T-helper 17 cell (primary cell): ENCODE measurements at regions not wholly inside any gene's neighbourhood (a gene's known extent, or its start where the extent isn't known, plus 50 kb on each side); places are given as distances from the start of the nearest gene placed in this dataset.

Experiments
- ATAC-seq: fragments of 150-1000 bp; cut with Tn5 transposase; 2 replicates; pipeline ENCODE4 v1.10.0; 2021; ENCODE audit warnings: mild to moderate bottlenecking, moderate library complexity
- DNase-seq, 3 donors: peaks; one replicate each; pipeline versions ENCODE4 v3.0.0 to v3.0.0-alpha.2; 2020 to 2021
- H3K9me3 ChIP-seq: one replicate; pipeline ENCODE4 v1.7.0; 2013; ENCODE audit warnings: low read length, mild to moderate bottlenecking; ENCODE audit not compliant: control insufficient read depth, poor library complexity, severe bottlenecking
- H3K27ac Mint-ChIP-seq: one replicate; pipeline ENCODE4 v1.8.0; 2022; ENCODE audit warnings: mild to moderate bottlenecking, moderate library complexity, mixed read lengths
- H3K27me3 Mint-ChIP-seq: one replicate; pipeline ENCODE4 v1.8.0; 2022; ENCODE audit warnings: mixed read lengths
- H3K36me3 Mint-ChIP-seq: one replicate; pipeline ENCODE4 v1.8.0; 2022; ENCODE audit warnings: low read depth, mixed read lengths
- H3K4me1 Mint-ChIP-seq: one replicate; pipeline ENCODE4 v1.8.0; 2022; ENCODE audit warnings: mild to moderate bottlenecking, mixed read lengths
- H3K4me3 Mint-ChIP-seq: one replicate; pipeline ENCODE4 v1.8.0; 2022; ENCODE audit warnings: mild to moderate bottlenecking, moderate library complexity, mixed read lengths

GRCh38 chr1:37391211-37392011 lies 83.0 kb upstream of the ZC3H12A start:
- H3K36me3 Mint-ChIP-seq: peaks cover 2% of the 10 kb centered on the region
- H3K27ac Mint-ChIP-seq: no peak overlapping the region
- H3K27me3 Mint-ChIP-seq: peaks cover 78% of the 10 kb centered on the region
- H3K4me1 Mint-ChIP-seq: no peaks in the 10 kb centered on the region
- DNase-seq (no peak), ATAC-seq (no peak)
- H3K4me3 Mint-ChIP-seq: no peak overlapping the region
- no peaks in the 10 kb centered on the region for H3K9me3 ChIP-seq

DNA sequence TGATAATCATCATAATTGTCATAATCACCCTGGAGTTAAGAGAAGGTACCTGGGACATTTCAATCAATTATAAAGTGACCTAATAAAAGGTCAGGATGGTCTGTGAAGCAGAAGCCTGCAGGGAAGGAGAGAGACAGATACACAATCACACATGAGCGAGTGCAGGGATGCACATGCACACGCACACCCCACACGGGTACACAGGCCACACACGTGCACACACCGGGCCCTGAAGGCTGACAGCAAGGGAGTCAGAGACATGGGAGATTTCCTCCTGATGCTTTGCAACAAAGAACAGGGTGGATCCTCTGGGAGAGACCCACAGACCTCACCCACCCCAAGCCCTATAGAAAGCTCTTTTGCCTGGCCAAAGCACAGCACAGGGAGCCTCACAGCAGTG lies 82.3 kb upstream of the ZC3H12A start:
- Mint-ChIP-seq H3K4me1 (no peaks in the 10 kb centered on the region), H3K4me3 (no peak overlapping the region), H3K27ac (no peak overlapping the region), H3K36me3 (peaks cover 2% of the 10 kb centered on the region), H3K27me3 (peaks cover 79% of the 10 kb centered on the region)
- no peaks in the 10 kb centered on the region for H3K9me3 ChIP-seq
- no peak for ATAC-seq
- no peak for DNase-seq

DNA sequence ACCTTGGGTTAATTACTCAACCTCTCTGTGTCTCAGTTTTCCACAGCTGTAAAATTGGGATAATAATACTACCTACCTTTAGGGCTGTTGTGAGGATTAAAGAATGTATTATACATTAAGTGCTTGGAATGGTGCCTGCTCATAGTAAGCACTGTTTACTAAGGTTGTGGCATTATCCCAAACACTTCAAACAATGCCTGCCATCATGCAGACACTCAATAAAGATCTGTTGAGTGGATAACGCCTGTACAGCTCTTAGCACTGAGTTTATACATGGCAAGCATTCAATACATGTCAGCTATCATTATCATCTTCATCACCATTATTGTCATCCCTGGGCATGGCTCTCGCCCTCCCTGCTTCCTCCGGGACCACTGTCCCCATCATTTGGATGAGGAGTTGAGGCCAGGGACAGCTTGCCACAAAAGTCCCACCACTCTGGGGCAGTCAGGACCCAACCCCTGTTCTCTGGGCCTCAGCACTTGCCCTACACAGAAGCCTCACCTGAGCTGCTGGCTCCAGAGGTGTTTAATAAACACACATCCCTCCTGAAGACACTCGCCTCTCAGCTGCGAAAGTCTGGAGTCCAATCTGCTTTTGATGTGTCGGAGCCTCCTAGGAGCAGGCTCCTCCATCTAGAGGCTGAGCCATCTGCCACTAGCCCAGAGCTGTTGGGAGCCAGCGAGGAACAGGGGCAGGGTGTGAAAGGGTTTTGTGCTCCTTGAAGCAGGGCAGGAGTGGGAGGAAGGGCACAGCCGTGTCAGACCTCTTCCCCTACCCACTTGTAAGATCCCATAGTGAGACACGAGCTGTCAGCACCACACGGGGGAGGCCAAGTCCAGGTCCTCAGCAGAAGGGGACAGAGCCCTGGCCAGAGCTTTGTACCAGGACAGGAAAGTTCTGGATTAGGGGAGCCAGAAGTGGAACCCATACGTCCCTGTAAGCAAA lies 80.9 kb upstream of the ZC3H12A start:
- H3K9me3 ChIP-seq: no peaks in the 10 kb centered on the region
- DNase-seq (no peak), ATAC-seq (no peak)
- Mint-ChIP-seq H3K27me3 (peaks cover 78% of the 10 kb centered on the region), H3K4me1 (no peaks in the 10 kb centered on the region), H3K4me3 (no peak overlapping the region), H3K36me3 (peaks cover 2% of the 10 kb centered on the region), H3K27ac (no peak overlapping the region)

- Mint-ChIP-seq H3K27me3 (peaks cover 73% of the 10 kb centered on the region), H3K36me3 (peaks cover 2% of the 10 kb centered on the region), H3K4me3 (no peak overlapping the region), H3K27ac (no peak overlapping the region), H3K4me1 (no peaks in the 10 kb centered on the region)
- DNase-seq (no peak), ATAC-seq (no peak)
- no peaks in the 10 kb centered on the region for H3K9me3 ChIP-seq
Observed at GRCh38 chr1:37394574-37395464, 79.6 kb upstream of the ZC3H12A start.

GRCh38 chr1:37398096-37398495 lies 76.3 kb upstream of the ZC3H12A start:
- Mint-ChIP-seq H3K36me3 (peaks cover 2% of the 10 kb centered on the region), H3K4me3 (no peak overlapping the region), H3K27ac (no peak overlapping the region), H3K4me1 (no peaks in the 10 kb centered on the region), H3K27me3 (peaks cover 59% of the 10 kb centered on the region)
- DNase-seq (no peak), ATAC-seq (no peak)
- no peaks in the 10 kb centered on the region for H3K9me3 ChIP-seq

DNA sequence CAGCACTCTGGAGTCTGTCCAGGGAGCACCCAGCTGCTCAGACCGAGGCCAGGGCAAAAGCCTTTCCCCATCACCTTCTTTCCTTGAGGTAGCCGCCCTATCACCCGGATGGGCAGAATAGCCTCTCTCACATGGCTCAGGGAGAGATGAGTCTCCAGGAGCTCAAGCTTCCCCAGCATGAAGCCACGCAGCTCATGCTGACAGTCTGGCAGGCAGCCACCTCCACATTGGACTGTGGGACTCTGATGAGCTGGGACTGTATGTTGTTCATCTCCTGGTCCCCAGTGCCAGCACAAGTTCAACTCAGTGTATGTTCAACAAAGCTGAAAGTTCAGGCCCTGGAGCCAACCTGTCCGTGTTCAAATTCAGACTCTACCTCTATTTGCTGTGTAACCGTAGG lies 75.2 kb upstream of the ZC3H12A start:
- no peak for ATAC-seq
- no peak overlapping the region for H3K4me3 Mint-ChIP-seq
- H3K4me1 Mint-ChIP-seq: no peaks in the 10 kb centered on the region
- H3K36me3 Mint-ChIP-seq: peaks cover 2% of the 10 kb centered on the region
- DNase-seq: no peak
- peaks cover 54% of the 10 kb centered on the region for H3K27me3 Mint-ChIP-seq
- H3K9me3 ChIP-seq: no peaks in the 10 kb centered on the region
- no peak overlapping the region for H3K27ac Mint-ChIP-seq

GRCh38 chr1:37399830-37400464 lies 74.4 kb upstream of the ZC3H12A start:
- Mint-ChIP-seq H3K27ac (no peak overlapping the region), H3K36me3 (no peaks in the 10 kb centered on the region), H3K27me3 (peaks cover 48% of the 10 kb centered on the region), H3K4me1 (no peaks in the 10 kb centered on the region), H3K4me3 (no peak overlapping the region)
- DNase-seq (no peak), ATAC-seq (no peak)
- no peaks in the 10 kb centered on the region for H3K9me3 ChIP-seq

DNA sequence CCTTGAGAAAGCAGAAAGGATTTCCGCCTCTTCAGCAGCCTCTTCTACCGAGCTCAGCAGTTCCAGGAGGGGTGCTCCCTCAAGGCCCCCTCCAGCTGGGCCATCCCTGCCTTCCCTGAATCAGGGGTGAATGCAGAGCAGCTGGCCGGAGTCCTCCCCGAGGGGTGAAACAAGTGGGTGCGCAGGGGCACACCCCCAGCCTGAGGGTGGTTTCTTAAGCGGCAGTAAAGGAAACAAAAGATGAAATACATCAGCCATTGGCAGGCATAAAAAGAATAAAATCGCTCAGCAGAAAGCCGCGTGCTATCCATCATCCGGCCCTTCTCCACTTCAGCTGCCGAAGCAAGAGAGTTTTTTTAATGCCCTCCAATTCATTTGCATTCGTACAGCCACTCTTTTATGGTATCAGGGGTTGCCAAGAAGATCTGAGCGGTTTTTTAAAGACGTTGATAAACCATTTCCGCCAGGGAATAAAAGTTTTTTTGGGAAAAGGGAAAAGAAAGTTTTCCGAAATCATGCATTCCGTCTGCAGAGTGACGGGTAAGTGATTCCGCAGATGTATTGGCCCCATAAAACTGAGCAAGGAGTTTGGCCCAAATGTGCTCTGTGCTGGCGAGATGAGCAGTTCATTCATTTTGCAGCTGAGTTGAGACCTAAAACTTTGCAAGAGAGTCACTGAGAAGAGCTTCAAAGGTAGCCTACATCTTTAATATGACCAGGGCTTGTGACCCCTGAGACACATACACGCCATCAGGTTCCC lies 73.7 kb upstream of the ZC3H12A start:
- no peak for ATAC-seq
- no peak for DNase-seq
- H3K27ac Mint-ChIP-seq: no peak overlapping the region
- H3K4me3 Mint-ChIP-seq: no peak overlapping the region
- H3K4me1 Mint-ChIP-seq: no peaks in the 10 kb centered on the region
- no peaks in the 10 kb centered on the region for H3K9me3 ChIP-seq
- peaks cover 47% of the 10 kb centered on the region for H3K27me3 Mint-ChIP-seq
- no peaks in the 10 kb centered on the region for H3K36me3 Mint-ChIP-seq

- ATAC-seq: no peak
- H3K4me3 Mint-ChIP-seq: no peak overlapping the region
- DNase-seq: no peak
- H3K9me3 ChIP-seq: no peaks in the 10 kb centered on the region
- peaks cover 32% of the 10 kb centered on the region for H3K27me3 Mint-ChIP-seq
- H3K27ac Mint-ChIP-seq: no peak overlapping the region
- no peaks in the 10 kb centered on the region for H3K36me3 Mint-ChIP-seq
- H3K4me1 Mint-ChIP-seq: no peaks in the 10 kb centered on the region
Observed at GRCh38 chr1:37403166-37403565, 71.2 kb upstream of the ZC3H12A start.

- no peak for DNase-seq
- Mint-ChIP-seq H3K4me3 (no peak overlapping the region), H3K27me3 (peaks cover 34% of the 10 kb centered on the region), H3K4me1 (no peaks in the 10 kb centered on the region), H3K27ac (no peak overlapping the region), H3K36me3 (no peaks in the 10 kb centered on the region)
- no peaks in the 10 kb centered on the region for H3K9me3 ChIP-seq
- no peak for ATAC-seq
Observed at GRCh38 chr1:37404711-37405110, 69.7 kb upstream of the ZC3H12A start.

DNA sequence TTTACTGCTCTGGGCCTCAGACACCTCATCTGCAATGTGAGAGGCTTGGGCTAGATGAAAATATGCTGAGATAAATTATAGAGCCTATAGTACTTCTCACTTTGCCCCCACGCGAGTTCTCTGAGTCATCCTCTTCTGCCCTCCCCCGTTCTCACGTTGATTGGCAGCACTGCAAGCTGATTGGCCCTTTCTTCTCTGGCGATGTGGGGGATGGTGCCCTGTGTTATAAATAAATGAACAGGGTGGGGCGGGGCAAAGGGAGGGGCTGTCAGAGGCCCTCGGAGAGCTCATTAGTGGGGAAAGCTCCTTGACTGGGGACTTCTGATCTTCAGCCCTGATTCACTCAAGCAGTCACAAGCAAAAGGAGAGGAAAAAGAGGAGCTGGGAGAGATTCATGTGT lies 64.3 kb upstream of the ZC3H12A start:
- Mint-ChIP-seq H3K4me1 (no peaks in the 10 kb centered on the region), H3K27me3 (peaks cover 57% of the 10 kb centered on the region), H3K4me3 (no peak overlapping the region), H3K27ac (no peak overlapping the region), H3K36me3 (peaks cover 2% of the 10 kb centered on the region)
- ATAC-seq (no peak), DNase-seq (no peak)
- H3K9me3 ChIP-seq: no peaks in the 10 kb centered on the region

DNA sequence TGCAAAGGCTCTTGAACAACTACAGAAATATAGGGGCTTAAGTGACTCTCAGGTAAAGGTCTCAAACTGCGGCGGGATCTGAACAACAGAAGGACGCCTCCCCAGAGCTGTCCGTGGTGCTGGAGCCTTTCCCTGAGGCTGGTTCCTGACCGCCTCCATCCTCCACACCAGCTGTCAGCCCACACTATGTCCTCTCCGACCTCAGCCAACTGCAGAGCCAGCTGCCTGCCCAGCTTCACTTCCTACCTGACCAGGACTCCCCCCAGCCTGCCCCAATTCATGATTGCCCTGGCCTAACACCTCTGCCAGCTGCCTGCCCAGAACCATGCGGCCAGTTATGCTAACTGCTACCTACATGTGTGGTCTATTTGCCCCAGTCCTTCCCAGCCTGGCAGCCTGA lies 63.6 kb upstream of the ZC3H12A start:
- peaks cover 4% of the 10 kb centered on the region for H3K36me3 Mint-ChIP-seq
- no peak overlapping the region for H3K4me3 Mint-ChIP-seq
- no peak overlapping the region for H3K27ac Mint-ChIP-seq
- no peaks in the 10 kb centered on the region for H3K9me3 ChIP-seq
- H3K27me3 Mint-ChIP-seq: peaks cover 57% of the 10 kb centered on the region
- no peaks in the 10 kb centered on the region for H3K4me1 Mint-ChIP-seq
- ATAC-seq: no peak
- no peak for DNase-seq
